WERI-Rb-1 (cell line): ENCODE measurements at regions not wholly inside any gene's neighbourhood (a gene's known extent, or its start where the extent isn't known, plus 50 kb on each side); places are given as distances from the start of the nearest gene placed in this dataset.

Experiments
- DNase-seq: peaks from one replicate; pipeline ENCODE4 v3.0.0-alpha.2; 2020
- H3K27ac ChIP-seq: fragments of 250-450 bp; sonication (Bioruptor Pico); 2 replicates; pipeline ENCODE4 v1.5.1; 2020; ENCODE audit warnings: mild to moderate bottlenecking, moderate library complexity
- H3K27me3 ChIP-seq: fragments of 250-450 bp; sonication (Bioruptor Pico); 2 replicates; pipeline ENCODE4 v1.5.1; 2021; ENCODE audit warnings: mild to moderate bottlenecking, low read depth, moderate library complexity; ENCODE audit not compliant: insufficient read depth, severe bottlenecking
- H3K36me3 ChIP-seq: fragments of 250-450 bp; sonication (Bioruptor Pico); 2 replicates; pipeline ENCODE4 v1.5.1; 2020; ENCODE audit warnings: mild to moderate bottlenecking, moderate library complexity
- H3K4me3 ChIP-seq: 2 replicates; pipeline ENCODE4 v1.5.1; 2011; ENCODE audit warnings: low read depth, mild to moderate bottlenecking, control low read depth, low read length
- H3K9me3 ChIP-seq: fragments of 250-450 bp; sonication (Bioruptor Pico); 2 replicates; pipeline ENCODE4 v1.5.1; 2021; ENCODE audit warnings: mild to moderate bottlenecking, moderate library complexity; ENCODE audit not compliant: severe bottlenecking
- CTCF ChIP-seq: IDR thresholded peaks from 2 replicates; pipeline ENCODE4 v1.5.1; 2011; ENCODE audit warnings: low read depth, mild to moderate bottlenecking, control low read depth, inconsistent platforms, low read length

GRCh38 chr20:19889011-19889953 lies 127.9 kb upstream of the NAA20 start:
- H3K36me3 ChIP-seq: no peaks in the 10 kb centered on the region
- no peak overlapping the region for H3K27ac ChIP-seq
- H3K4me3 ChIP-seq: no peak overlapping the region
- TF ChIP-seq CTCF: no peak
- no peaks in the 10 kb centered on the region for H3K27me3 ChIP-seq
- DNase-seq: peak; percentile 29
- no peaks in the 10 kb centered on the region for H3K9me3 ChIP-seq

DNA sequence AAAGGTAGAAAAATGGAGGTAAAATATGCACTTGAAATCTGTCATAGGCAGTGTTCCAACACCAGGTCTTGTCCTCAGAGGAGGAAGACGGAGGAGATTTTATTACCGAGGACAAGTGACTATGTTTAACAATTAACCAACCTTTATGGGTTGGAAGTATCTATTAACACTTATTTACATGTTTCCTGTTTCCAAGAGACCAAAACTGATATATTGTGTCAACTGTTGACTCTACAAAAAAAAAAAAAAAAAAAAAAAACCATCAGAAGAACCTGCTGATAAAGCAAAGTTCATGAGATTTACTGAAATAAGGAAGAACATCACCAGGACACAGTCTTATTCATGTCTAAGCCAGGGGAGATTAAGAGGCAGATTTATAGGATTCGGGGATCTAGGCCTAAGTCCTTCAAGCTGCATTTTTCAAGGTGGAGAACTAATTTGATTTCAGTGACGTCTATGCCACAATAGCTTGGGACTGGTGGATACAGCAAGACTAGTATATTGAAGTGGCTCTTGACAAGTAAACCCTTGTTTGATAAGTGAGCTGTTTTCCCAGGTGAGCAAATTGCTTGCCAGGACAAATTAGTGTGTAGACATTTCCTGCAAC lies 126.6 kb upstream of the NAA20 start:
- Histone ChIP-seq H3K9me3 (no peaks in the 10 kb centered on the region), H3K4me3 (no peak overlapping the region), H3K27ac (no peak overlapping the region), H3K27me3 (no peaks in the 10 kb centered on the region), H3K36me3 (no peaks in the 10 kb centered on the region)
- no peak for TF ChIP-seq CTCF
- no peak for DNase-seq

DNA sequence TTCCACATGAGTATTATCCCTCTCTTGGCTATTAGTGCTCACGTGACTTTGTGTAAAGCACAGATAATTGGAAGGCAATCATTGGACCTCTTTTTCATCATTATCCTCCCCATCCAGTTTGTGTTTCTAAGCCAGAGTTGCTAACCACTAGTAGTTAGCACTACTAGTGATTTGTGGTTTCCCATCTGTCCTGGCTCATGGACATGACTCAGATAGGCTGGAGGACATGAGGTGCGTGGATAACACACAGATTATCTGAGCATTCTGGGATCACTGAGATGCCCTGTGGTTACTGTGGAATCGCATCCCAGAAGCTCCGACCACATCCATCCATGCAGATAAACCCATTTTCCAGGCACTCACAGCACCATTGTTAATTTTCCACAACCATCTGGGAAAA lies 123.8 kb upstream of the NAA20 start:
- Histone ChIP-seq H3K36me3 (no peaks in the 10 kb centered on the region), H3K9me3 (no peaks in the 10 kb centered on the region), H3K27me3 (no peaks in the 10 kb centered on the region), H3K27ac (no peak overlapping the region), H3K4me3 (no peak overlapping the region)
- no peak for DNase-seq
- no peak for TF ChIP-seq CTCF

GRCh38 chr20:19895761-19896160 lies 121.4 kb upstream of the NAA20 start:
- no peak for DNase-seq
- H3K36me3 ChIP-seq: no peaks in the 10 kb centered on the region
- no peaks in the 10 kb centered on the region for H3K9me3 ChIP-seq
- no peak overlapping the region for H3K27ac ChIP-seq
- TF ChIP-seq CTCF: no peak
- no peak overlapping the region for H3K4me3 ChIP-seq
- H3K27me3 ChIP-seq: no peaks in the 10 kb centered on the region

- TF ChIP-seq CTCF: no peak
- Histone ChIP-seq H3K27me3 (no peaks in the 10 kb centered on the region), H3K36me3 (no peaks in the 10 kb centered on the region), H3K9me3 (no peaks in the 10 kb centered on the region), H3K27ac (no peak overlapping the region), H3K4me3 (no peak overlapping the region)
- DNase-seq: no peak
These were observed 119.3 kb upstream of the NAA20 start for GRCh38 chr20:19897891-19898290.
